ENCODE measurements at regions not wholly inside any gene's neighbourhood (a gene's known extent, or its start where the extent isn't known, plus 50 kb on each side); places are given as distances from the start of the nearest gene placed in this dataset.

- no peak for TF ChIP-seq GATA2 (IDR thresholded peaks at IDR 0.05; ENCODE audit: low read depth, low read length)
- no peak for TF ChIP-seq GATA3 (IDR thresholded peaks at IDR 0.05; ENCODE audit: low read depth, low read length)
Measured at GRCh38 chr2:59713577-59713976, 839.9 kb downstream of the BCL11A start.
